GM12873 (cell line): ENCODE measurements at regions not wholly inside any gene's neighbourhood (a gene's known extent, or its start where the extent isn't known, plus 50 kb on each side); places are given as distances from the start of the nearest gene placed in this dataset.

Experiments used
- TF ChIP-seq, protein P1 (sequence below): IDR thresholded peaks from 2 replicates; pipeline ENCODE4 v1.5.1; 2012; ENCODE audit warnings: low read depth, mild to moderate bottlenecking, moderate library complexity, low read length, control low read depth; ENCODE audit not compliant: insufficient read depth; ENCODE audit errors: missing control alignments

DNA sequence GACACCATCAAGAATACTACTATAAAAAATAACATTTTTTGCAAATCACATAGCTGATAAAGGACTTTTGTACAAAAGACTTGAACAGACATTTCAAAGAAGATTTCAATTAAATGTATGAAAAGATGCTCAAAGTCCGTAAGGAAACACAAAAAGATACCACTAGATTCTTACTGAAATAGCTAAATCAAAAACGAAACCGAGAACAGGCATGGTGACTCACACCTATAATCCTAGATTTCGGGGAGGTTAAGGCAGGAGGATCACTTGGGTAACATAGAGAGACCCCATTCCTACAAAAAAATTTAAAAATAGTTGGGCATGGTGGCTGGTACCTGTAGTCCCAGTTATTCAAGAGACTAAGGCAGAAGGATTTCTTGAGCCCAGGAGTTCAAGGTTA lies 520.2 kb upstream of the GRM3 start:
- TF ChIP-seq, protein P1, sequence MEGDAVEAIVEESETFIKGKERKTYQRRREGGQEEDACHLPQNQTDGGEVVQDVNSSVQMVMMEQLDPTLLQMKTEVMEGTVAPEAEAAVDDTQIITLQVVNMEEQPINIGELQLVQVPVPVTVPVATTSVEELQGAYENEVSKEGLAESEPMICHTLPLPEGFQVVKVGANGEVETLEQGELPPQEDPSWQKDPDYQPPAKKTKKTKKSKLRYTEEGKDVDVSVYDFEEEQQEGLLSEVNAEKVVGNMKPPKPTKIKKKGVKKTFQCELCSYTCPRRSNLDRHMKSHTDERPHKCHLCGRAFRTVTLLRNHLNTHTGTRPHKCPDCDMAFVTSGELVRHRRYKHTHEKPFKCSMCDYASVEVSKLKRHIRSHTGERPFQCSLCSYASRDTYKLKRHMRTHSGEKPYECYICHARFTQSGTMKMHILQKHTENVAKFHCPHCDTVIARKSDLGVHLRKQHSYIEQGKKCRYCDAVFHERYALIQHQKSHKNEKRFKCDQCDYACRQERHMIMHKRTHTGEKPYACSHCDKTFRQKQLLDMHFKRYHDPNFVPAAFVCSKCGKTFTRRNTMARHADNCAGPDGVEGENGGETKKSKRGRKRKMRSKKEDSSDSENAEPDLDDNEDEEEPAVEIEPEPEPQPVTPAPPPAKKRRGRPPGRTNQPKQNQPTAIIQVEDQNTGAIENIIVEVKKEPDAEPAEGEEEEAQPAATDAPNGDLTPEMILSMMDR, result no peak

DNA sequence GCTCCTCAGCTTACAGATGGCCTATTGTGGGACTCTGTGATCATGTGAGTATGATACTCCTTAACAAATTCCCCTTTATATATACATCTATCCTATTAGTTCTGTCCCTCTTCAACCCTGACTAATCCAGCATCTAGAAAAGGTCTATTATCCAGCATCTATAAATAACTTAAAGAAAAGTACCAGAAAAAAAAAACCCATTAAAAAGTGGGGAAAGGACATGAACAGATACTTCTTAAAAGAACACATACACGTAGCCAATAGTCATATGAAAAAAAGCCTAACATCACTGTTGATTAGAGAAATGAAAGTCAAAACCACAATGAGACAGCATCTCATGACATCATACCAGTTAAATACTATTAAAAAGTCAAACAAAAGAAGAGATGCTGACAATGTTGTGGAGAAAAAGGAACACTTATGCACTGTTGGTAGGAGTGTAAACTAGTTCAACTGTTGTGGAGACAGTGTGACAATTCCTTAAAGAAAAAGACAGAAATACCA lies 549.5 kb upstream of the GRM3 start:
- TF ChIP-seq, protein P1, result no peak

DNA sequence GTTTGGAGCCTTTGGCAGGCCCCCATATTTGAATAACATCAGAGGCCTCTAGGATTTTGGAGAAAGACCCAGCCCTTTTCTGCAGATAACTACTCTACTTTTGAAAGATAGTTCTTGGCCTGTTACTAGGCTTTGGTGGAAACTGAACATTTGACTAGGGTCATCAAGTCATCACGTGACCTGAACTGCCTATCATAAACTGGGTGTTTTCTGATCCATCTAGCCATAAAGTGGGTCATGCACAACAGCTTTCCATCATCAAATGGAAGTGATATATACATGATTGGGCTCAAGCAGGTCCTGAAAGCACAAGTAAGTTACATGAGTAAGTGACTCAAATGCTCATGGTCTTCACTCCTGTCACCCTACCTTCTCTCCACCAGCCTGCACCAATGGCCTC lies 552.3 kb upstream of the GRM3 start:
- TF ChIP-seq, protein P1, result no peak

DNA sequence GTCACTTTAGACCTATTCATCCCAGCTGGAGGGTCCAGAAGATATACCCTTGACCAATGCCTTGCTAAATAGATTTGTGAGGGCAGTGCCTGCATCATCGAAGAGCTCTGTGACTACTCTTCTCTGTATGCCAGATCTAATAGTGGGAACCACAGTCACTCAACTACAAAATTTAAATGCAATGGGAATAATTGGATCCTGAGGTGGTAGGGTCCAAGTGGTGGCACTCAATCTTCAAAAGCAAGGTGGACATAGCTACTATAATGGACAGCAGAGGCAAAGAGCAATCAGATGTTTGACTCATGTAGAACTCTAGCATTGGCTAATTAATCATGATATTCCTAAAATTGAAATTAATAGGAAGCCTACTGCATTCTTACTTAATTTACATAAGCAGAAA lies 554.3 kb upstream of the GRM3 start:
- TF ChIP-seq, protein P1, result no peak

DNA sequence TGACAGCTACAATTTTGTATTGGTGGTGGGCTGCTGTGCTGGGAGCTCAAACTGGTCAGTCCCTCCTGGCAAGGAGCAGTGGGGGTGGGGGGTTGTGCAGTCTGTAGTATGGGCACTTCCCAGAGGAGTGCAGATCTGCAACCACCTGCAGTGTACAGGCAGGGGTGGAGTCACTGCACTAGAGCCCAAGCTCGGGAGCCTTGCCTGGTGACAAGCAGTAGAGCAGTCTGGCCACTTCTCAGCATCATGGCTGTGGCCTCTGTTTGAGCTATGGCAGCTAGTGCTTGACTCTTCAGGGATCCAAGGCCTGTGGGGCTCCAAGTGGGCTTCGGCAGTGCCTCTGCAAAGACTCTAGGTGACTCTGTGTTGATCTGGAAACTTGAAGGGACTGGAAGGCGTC lies 585.1 kb upstream of the GRM3 start:
- TF ChIP-seq, protein P1, result no peak

DNA sequence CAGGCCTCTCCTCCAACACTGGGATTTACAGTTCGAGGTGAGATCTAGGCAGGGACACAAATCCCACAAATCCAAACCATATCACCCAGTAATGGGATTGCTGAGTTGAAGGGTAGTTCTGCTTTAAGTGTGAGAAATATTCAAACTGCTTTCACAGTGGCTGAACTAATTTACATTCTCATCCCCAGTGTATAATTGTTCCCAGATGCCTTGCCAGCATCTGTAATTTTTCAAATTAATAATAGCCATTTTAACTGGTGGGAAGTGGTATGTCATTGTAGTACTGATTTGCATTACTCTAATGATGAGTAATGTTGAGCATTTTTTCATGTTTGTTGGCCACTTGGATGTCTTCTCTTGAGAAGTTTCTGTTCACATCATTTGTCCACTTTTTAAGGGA lies 592.8 kb upstream of the GRM3 start:
- TF ChIP-seq, protein P1, result no peak

DNA sequence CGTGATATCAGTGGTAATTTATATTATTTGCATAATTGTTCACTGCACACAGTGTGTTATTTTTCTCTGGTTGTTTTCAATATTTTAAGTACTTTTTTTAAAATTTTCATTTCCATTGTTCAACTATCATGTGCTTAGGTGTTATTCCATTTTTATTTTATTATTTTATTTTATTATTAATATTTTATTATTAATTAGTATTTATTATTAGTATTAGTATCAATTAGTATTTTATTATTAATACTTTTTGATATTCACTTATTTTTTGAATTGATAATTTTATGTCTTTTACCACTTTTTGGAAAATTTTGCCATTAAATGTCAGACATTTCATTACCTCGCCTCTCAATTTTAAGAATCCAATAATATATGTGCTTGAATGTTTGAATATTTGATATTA lies 593.8 kb upstream of the GRM3 start:
- TF ChIP-seq, protein P1, result no peak
